ENCODE measurements at regions not wholly inside any gene's neighbourhood (a gene's known extent, or its start where the extent isn't known, plus 50 kb on each side); places are given as distances from the start of the nearest gene placed in this dataset.
"Not testable (repeated sequence)": the region's sequence is repeated elsewhere in the genome, so short reads cannot be mapped to it uniquely, and the experiment has no call there.

GRCh38 chr3:98705212-98705611 is 57.9 kb upstream of the ST3GAL6 start:
- no peak for DNase-seq (ENCODE audit: low read depth)

GRCh38 chr3:98705694-98706093 is 57.4 kb upstream of the ST3GAL6 start:
- DNase-seq (ENCODE audit: low read depth), result peak; percentile 42

- not testable (repeated sequence) for DNase-seq (ENCODE audit: low read depth)
Observed at GRCh38 chr3:98708681-98709080, 54.5 kb upstream of the ST3GAL6 start.

- DNase-seq (ENCODE audit: low read depth), result no peak
Observed at GRCh38 chr3:98709441-98709840, 53.7 kb upstream of the ST3GAL6 start.

GRCh38 chr3:98710067-98710659 is 53.0 kb upstream of the ST3GAL6 start:
- DNase-seq (ENCODE audit: low read depth), result no peak

DNA sequence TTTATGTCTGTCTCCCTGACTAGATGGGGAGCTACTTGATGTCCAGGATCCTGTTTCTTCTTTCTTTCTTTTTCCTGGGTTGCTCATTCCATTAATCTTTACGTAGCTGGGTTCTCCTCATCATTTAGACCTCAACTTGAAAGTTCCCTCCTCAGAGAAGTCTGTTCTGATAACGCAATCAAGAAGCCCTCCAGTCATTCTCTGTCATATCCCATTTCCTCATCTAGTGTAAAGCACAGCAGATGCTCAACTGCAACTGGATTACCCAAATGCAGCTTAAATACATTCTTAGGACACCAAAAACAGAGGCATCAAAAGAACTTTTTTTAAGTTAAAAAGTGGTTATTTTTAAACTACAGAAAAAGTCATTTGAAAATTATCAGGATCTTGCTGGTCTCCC is 51.7 kb upstream of the ST3GAL6 start:
- DNase-seq (ENCODE audit: low read depth), result no peak

DNA sequence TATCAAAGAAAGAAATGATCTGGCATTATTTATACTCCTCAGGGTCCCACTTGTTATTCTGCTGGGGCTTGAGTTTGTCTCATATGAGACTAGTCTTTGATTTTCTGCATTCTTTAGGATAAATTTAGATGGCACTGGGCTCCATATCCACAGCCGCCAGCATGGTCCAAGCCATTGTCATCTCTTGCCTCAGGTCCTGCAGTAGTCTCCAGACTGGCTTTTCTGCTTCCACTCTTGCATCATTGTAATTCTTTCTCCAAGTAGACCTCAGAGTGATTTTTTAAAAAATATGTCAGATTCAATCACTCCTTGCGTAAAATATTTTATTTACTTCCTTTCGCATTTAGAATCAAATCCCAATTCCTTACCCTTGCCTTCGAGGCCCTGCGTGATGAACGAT is 50.4 kb upstream of the ST3GAL6 start:
- DNase-seq (ENCODE audit: low read depth), result no peak

DNA sequence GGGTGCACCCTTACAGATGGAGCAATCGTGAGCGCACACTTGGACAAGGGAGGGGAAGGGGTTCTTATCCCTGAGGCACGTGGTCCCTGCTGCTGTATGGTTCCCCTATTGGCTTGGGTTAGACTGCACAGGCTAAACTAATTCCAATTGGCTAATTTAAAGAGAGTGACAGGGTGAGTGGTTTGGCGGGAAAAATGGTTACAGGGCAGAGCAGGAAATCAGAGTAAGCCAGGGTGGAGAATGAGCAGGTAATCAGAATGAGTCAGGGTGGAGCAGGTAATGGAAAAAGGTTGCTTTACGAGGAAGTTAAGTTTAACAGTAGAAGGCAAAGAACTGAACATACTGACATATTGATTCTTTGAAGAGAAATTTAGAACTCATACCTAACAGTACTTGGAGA is 49.8 kb upstream of the ST3GAL6 start:
- not testable (repeated sequence) for DNase-seq (ENCODE audit: low read depth)
